Kidney epithelial cell (primary cell): ENCODE measurements at regions not wholly inside any gene's neighbourhood (a gene's known extent, or its start where the extent isn't known, plus 50 kb on each side); places are given as distances from the start of the nearest gene placed in this dataset.

ENCODE experiments used
- DNase-seq: peaks from one replicate; pipeline ENCODE4 v3.0.0-alpha.2; 2010; ENCODE audit warnings: low read depth
- H3K27me3 ChIP-seq: 2 replicates; pipeline ENCODE4 v1.6.0; 2011; ENCODE audit warnings: low read length; ENCODE audit not compliant: control insufficient read depth, insufficient read depth
- H3K36me3 ChIP-seq: 2 replicates; pipeline ENCODE4 v1.5.1; 2011; ENCODE audit warnings: low read length; ENCODE audit not compliant: control insufficient read depth, insufficient read depth
- H3K4me3 ChIP-seq: 2 replicates; pipeline ENCODE4 v1.5.1; 2011; ENCODE audit warnings: low read depth, mild to moderate bottlenecking, control low read depth, low read length
- TF ChIP-seq, protein P1 (sequence below): IDR thresholded peaks from 2 replicates; pipeline ENCODE4 v1.5.1; 2011; ENCODE audit warnings: mild to moderate bottlenecking, moderate library complexity, low read length, control low read depth, inconsistent platforms; ENCODE audit not compliant: insufficient read depth, poor library complexity, severe bottlenecking

DNA sequence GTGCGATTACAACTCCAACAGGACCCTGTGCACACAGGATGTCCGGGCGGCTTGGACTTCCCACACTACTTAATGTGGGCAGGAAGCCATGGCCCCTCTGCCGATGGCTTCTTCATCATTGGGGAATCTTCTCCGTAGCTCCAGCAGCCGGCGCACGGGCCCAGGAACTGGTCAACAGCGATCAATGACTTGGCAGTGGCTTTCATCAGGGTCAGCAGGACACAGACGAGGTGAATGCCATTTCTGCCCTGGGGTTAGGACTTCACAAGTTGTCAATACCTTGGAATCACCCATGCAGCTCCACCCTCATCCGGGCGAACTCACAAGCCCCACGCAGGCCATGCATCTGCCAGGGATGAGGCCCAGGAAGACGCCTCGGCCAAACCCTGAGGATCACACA is 645.7 kb downstream of the BRD1 start:
- DNase-seq = no peak
- TF ChIP-seq, protein P1, sequence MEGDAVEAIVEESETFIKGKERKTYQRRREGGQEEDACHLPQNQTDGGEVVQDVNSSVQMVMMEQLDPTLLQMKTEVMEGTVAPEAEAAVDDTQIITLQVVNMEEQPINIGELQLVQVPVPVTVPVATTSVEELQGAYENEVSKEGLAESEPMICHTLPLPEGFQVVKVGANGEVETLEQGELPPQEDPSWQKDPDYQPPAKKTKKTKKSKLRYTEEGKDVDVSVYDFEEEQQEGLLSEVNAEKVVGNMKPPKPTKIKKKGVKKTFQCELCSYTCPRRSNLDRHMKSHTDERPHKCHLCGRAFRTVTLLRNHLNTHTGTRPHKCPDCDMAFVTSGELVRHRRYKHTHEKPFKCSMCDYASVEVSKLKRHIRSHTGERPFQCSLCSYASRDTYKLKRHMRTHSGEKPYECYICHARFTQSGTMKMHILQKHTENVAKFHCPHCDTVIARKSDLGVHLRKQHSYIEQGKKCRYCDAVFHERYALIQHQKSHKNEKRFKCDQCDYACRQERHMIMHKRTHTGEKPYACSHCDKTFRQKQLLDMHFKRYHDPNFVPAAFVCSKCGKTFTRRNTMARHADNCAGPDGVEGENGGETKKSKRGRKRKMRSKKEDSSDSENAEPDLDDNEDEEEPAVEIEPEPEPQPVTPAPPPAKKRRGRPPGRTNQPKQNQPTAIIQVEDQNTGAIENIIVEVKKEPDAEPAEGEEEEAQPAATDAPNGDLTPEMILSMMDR = no peak
- H3K36me3 ChIP-seq = no peaks in the 10 kb centered on the region
- H3K4me3 ChIP-seq = no peak overlapping the region
- H3K27me3 ChIP-seq = no peaks in the 10 kb centered on the region

DNA sequence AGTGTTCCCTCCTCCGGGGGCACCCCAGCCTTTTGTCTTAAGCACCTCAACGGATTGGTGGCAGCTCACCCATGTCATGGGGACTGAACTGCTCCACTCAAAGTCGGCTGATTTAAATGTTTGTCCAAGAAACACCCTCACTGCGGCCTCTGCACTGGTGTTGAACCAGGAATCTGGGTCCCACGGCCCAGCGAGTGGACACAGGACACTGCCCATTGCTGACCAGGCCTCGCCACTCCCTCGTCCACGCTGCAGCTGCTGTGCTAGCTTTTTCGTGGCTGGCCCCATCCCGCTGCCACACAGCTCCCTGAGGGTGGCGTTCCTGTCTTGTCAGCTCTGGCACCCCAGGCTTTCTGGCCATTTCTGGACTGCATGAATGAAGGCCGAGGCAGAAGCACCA is 646.2 kb downstream of the BRD1 start:
- DNase-seq = no peak
- no peak overlapping the region for H3K4me3 ChIP-seq
- TF ChIP-seq, protein P1 = no peak
- no peaks in the 10 kb centered on the region for H3K36me3 ChIP-seq
- no peaks in the 10 kb centered on the region for H3K27me3 ChIP-seq

DNA sequence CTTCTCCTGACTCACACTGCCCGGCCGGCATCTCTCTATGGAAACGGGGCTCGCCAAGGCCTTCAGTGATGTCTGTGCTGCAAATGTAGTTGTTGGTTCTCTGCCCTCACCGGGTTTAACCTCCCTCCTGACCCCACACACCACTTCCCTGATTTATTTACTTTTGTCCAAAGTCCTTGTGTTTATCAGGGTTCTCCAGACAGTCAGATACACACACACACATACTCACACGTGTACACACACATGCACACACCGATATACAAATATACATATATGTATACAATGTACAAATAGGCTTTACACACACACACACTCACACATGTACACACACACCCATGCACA is 647.0 kb downstream of the BRD1 start:
- TF ChIP-seq, protein P1 = no peak
- H3K4me3 ChIP-seq = no peak overlapping the region
- no peaks in the 10 kb centered on the region for H3K27me3 ChIP-seq
- DNase-seq = no peak
- H3K36me3 ChIP-seq = no peaks in the 10 kb centered on the region

DNA sequence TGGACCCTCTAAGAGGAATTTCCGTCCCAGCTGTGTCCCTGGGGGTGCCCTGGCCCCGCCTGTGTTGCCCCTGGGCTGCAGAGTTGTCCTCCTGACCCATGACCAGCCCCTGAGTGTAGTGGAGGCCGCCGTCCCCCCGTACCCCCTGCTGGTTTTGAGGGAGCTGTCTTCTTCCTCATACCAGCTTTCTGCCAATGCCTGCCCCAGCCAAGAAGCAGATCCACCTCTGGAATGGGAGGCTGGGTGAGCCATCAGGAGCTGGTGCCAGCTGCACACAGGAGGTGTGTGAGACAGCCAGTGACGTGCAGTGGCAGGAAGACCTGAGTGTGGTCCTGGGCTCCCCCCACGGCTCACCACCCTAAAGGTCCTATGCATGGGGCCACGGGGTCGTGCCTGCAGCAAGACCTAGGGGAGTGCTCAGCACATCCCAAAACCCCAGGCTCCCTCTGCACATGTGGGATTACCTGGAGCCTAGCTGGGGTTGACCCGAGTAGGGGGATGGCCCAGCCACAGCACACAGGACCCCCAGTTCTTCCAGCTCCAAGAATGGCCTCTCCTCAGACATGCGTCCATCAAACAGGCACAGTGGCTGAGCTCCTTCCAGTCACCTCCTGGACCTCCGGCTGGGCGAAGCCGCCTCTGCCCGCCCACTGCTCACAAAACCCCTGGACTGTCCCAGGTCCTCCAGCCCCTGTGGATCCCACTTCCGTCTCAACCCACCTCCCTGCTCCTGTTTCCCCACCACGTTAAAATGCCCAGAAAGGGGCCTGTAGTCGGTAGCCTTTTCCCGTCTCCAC is 647.6 kb downstream of the BRD1 start:
- TF ChIP-seq, protein P1 = no peak
- Histone ChIP-seq H3K4me3 (no peak overlapping the region), H3K27me3 (no peaks in the 10 kb centered on the region), H3K36me3 (no peaks in the 10 kb centered on the region)
- DNase-seq = no peak

DNA sequence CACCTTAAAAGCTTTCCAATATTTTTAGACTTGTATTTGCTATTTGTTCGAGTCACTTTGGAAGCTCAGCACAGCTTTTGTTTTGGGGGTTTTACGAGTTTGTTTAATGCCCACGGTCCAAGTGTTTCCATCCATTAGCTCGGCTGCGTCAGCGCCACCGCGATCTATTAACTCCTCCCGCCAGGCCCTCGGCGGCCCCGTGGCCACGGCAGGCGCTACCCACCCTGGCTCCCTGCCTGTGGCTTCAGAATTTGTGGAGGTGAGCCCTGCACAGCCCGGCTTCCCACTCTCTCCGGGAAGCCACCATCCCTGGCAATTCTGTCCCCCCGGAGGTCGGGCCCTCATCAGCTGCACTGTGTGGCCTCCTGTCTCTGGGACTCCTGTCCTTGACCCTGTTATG is 648.5 kb downstream of the BRD1 start:
- TF ChIP-seq, protein P1 = no peak
- Histone ChIP-seq H3K36me3 (no peaks in the 10 kb centered on the region), H3K27me3 (no peaks in the 10 kb centered on the region), H3K4me3 (no peak overlapping the region)
- DNase-seq = no peak
